ENCODE measurements at regions not wholly inside any gene's neighbourhood (a gene's known extent, or its start where the extent isn't known, plus 50 kb on each side); places are given as distances from the start of the nearest gene placed in this dataset.

DNA sequence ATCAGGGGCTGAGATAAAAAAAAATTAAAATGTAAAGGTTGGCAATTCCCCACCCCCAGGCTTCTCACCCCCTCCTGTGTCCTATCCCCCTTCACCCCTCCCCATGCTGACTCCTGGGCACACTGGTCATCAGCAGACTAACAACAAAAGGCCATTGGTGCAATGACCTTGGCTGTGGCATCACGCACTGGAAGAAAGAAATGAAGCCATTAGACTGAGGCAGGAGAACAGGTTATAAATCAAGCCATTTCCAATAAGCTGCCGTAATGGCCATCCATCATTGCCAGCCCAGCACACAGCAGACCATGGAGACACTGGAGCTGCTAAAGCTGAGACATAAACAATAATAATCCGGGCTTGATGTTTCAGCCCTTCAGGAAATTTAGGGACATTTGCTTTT lies 342.4 kb upstream of the ETAA1 start:
- no peak for DNase-seq

DNA sequence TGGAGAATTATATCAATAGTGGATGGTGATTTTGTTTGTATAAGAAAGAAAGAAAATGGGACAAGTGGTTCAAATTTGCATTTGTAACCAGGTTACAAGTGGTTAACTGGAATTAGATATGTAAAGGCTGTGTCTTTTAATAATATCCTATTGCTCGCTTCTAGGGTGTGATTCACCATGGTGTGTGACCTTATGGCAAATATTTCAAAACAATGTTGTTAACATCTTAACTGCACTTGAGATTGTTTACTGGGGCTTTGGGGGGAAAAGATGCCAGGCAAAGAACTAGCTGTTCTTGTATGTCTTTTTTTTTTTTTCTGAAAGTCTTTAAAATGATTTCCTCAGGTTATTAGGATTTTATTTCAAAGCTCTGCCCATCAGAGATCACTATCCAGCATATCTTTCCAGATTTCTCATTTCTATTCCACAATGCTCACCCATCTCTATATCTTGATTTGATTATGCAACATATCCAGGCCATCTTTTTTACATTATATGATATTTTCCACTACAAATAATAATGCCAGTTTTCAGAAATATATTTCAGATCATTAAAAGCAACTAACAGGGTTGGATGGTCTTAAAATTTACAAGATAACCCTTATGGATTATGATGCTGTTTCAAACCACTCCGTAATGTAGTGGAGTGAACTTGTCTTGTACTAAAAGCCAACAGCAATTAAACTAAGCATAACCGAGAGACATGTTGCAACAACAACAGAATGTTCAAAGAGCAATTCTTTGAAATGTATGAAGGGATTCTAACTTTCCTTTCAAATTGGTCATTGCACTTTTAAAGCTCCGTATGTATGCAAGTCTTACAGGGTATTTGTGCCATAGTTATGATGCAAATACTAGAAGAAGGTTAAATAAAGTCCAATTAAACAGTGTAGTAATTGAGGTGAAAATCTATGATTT lies 341.5 kb upstream of the ETAA1 start:
- no peak for DNase-seq

DNA sequence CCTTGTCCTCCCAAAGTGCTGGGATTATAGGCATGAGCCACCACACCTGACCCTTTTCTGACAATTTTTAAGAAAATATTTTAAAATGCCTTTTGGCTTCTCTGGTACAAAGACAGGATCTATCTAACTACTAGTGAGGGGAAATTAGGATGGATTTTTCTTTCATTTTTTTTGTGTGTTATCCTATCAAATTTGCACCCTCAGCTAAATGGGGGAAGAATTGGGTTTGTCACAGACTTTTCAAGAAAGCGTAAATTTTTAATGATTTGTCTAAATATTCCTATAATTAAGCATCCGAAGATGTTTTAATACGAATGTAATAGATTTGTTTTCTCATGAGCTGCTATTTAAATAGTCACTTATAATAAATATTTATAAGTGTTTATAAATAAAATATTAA lies 340.0 kb upstream of the ETAA1 start:
- no peak for DNase-seq

- no peak for DNase-seq
Observed at GRCh38 chr2:67057901-67058703, 339.0 kb upstream of the ETAA1 start.

DNA sequence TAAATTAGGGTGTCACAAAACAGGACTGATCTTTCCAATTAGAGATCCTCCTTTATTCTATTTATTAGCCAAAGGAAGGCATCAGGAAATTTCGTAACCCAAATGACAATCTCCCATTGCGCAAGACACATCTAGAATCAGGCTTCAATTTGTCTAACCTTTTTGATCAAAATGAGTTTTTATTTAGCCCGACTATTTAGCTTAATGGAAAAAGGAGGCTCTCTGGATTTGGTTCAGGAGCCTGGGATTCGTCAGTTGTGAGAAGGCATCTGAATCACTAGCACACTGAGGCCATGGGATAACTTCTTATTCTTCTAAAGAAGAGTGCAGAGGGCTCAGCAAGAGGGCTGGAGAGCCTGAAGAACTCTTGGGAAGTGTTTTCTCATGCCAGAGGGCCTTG lies 332.1 kb upstream of the ETAA1 start:
- no peak for DNase-seq

DNA sequence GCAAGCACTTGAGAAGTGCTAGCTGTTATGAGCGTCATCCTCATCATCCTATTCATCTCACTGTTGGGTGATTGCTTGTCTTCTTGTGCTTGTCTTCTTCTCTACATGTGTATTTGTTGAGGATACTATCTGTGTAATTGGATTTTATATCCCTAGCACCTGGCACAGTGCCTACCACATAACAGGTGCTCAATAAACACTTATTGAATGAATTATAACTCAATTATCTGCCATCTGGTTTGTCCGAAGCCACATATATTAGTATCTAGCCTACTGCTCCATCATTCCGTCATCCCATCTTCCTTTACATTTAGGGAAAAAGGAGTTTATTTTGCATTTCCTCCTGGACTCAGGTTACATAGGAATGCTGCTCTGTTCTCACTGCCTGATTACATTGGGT lies 330.4 kb upstream of the ETAA1 start:
- no peak for DNase-seq

DNA sequence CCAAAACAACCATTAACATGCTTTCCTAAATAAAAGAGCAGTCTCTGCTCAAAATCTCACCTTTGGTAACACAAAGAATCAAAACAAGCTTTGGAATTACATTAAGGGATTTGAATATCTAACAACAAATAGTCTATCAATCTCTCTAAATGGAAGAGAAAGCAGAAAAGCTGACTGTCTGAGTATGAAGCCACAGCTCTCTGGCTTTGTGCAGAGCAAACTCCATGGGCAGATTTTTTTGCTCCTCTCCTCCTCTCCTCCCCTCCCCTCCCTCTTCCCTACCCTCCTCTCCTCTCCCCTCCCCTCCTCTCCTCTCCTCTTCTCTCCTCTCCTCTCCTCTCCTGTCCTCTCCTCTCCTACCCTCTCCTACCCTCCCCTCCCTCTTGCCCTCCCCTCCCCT lies 329.5 kb upstream of the ETAA1 start:
- no peak for DNase-seq

DNA sequence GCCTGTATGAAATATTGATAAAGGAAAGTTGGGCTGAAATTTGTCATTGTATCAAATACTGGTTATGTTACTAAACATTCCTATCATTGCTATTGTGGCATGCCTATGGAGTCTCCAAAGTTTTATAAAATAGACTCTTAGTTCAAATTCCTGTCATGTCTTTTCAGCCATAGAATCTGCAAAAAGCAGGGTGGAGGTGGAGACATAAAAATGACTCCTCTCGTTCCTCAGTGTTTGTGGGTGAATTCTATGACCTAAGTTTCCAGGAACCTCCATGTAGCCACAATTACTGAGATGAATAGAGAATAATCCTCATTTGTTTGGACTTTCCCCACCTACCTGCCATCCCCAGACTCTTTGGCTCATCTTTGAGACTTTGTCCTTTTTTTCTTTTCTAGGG lies 326.3 kb upstream of the ETAA1 start:
- no peak for DNase-seq

GRCh38 chr2:67075056-67075455 lies 322.1 kb upstream of the ETAA1 start:
- no peak for DNase-seq

- no peak for DNase-seq
Observed at GRCh38 chr2:67075530-67076238, 321.4 kb upstream of the ETAA1 start.

GRCh38 chr2:67076239-67076624 lies 320.9 kb upstream of the ETAA1 start:
- DNase-seq, result no peak

DNA sequence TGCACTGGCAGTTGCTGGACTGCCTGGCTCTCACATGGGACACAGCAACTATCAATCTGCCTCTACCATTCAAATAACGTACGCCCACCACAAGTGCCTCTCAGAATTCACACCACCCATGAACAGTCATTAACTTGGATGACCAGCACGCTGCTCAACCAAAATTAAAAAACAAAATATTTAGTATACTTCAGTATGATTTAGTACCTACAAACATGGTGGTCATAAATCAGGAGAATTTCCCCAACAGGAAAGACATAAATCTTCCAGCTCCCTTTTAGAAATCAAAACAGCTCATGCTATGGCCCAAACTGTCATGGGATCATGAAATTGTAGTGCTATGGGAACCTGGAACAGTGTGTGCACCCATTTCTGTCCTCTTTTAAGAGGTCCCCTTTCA lies 317.4 kb upstream of the ETAA1 start:
- no peak for DNase-seq

GRCh38 chr2:67082813-67083212 lies 314.3 kb upstream of the ETAA1 start:
- no peak for DNase-seq

- DNase-seq, result no peak
Observed at GRCh38 chr2:67083951-67084350, 313.2 kb upstream of the ETAA1 start.

DNA sequence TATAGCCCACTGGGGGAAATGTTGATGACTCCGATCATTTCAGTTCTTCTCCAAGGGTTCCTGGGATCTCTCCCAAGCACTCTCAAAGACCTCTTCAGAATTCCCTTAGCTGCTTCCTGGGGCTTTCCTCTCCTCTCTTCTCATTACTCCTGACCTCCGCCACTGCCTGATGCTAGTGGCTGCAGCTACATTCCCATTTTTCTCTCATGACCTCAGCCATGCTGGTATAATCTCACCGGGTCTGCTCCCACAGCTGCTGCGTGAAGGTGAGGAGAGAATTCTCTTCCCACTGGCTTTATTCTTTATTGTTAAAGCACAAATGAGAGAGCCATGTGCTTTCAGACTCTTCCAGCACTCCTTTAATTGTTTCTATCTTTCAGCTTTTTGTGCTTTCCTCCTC lies 312.0 kb upstream of the ETAA1 start:
- DNase-seq, result no peak

DNA sequence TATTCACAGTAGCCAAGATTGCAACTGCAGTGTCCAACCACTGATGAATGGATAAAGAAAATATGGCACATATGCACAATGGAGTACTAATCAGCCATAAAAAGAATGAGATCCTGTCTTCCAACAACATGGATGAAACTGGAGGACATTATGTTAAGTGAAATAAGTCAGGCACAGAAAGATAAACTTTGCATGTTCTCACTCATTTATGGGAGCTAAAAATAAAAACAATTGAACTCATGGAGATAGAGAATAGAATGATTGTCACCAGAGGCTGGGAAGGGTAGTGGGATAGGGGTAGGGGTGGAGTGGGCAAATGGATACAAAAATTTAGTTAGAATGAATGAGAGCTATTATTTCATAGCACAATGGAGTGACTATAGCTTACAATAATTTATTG lies 305.5 kb upstream of the ETAA1 start:
- DNase-seq, result no peak

- DNase-seq, result no peak
Observed at GRCh38 chr2:67095121-67095520, 302.0 kb upstream of the ETAA1 start.

- no peak for DNase-seq
Observed at GRCh38 chr2:67096886-67097285, 300.2 kb upstream of the ETAA1 start.

GRCh38 chr2:67103157-67103556 lies 294.0 kb upstream of the ETAA1 start:
- no peak for DNase-seq

DNA sequence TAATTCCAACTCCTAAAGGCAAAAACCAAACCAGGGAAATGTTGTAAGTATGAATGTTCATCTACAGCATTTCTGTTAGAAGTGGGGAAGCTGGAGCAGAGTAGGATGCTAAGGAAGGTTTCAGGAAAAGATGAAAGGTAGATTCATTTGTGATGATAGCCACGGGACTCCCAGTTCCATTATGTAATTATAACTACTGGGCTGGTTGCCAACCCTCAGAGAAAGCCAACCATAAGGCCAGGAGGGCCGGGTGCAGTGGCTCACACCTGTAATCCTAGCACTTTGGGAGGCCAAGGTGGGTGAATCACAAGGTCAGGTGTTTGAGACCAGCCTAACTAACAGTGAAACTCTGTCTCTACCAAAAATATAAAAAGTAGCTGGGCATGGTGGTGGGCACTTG lies 288.9 kb upstream of the ETAA1 start:
- DNase-seq, result no peak

DNA sequence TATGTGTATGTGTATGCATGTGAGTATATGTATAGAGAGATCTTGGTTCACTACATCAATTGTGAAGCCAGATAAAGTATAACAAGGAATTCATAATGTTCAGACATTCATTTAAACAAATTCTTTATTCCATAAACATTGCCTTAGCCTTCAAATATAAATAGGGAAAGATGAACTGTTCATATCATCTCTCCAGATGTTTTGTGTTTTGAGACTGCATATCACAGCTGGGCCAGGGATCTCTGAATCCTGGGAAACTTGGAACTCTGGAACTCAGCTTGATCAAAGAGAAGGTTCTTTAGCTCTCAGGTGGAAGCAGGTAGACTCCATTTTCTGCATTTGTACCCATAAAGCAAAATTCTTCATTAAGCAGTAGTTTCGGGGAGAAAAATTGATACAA lies 272.6 kb upstream of the ETAA1 start:
- no peak for DNase-seq

- no peak for DNase-seq
Observed at GRCh38 chr2:67130531-67131256, 266.4 kb upstream of the ETAA1 start.

DNA sequence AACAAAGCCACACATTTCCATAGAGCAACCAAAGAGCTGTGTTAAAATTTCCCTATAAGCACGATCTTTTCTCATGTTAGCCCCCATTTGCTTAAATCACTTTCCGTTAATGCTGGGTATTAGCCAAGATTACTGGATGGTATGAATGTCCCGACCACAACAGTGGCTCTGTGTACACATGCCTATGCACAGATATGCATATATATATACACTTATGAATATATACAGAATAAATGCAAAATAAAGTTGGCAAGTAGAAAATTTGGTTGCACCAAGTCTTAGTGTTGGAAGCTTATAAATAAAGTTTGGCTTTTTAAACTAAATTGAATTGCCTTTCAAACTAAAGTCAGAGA lies 265.9 kb upstream of the ETAA1 start:
- peak; percentile 88 for DNase-seq
